K562 (cell line): ENCODE measurements at regions not wholly inside any gene's neighbourhood (a gene's known extent, or its start where the extent isn't known, plus 50 kb on each side); places are given as distances from the start of the nearest gene placed in this dataset.

Source experiments
- ADNP ChIP-seq: fragments of 200-800 bp; sonication (Bioruptor generic); IDR thresholded peaks from 2 replicates; pipeline ENCODE4 v1.6.1; 2016; ENCODE audit warnings: missing genetic modification characterization, missing compliant biosample characterization
- EGR1 ChIP-seq: fragments of 450-650 bp; conservative IDR thresholded peaks from 2 replicates; pipeline ENCODE4 v1.6.1; 2017; ENCODE audit warnings: mild to moderate bottlenecking
- GATAD2A ChIP-seq: fragments of 450-650 bp; IDR thresholded peaks from 2 replicates; pipeline ENCODE4 v1.6.1; 2017
- NELFE ChIP-seq: IDR thresholded peaks from 2 replicates; pipeline ENCODE4 v1.6.1; 2011; ENCODE audit warnings: mild to moderate bottlenecking; ENCODE audit not compliant: insufficient read depth, insufficient read length
- PHTF2 ChIP-seq: fragments of 250-450 bp; sonication (Bioruptor Pico); IDR thresholded peaks from 2 replicates; pipeline ENCODE4 v1.5.0; 2021; ENCODE audit warnings: mild to moderate bottlenecking
- RB1 ChIP-seq: fragments of 450-650 bp; IDR thresholded peaks from 2 replicates; pipeline ENCODE4 v1.6.1; 2017; ENCODE audit warnings: low read depth, mild to moderate bottlenecking
- SUPT5H ChIP-seq: fragments of 450-650 bp; IDR thresholded peaks from 2 replicates; pipeline ENCODE4 v1.6.1; 2016
- TAF15 ChIP-seq: fragments of 200-400 bp; formaldehyde crosslinking; IDR thresholded peaks from 2 replicates; pipeline ENCODE4 v1.6.1; 2017; ENCODE audit warnings: mild to moderate bottlenecking, low read depth, low read length, moderate library complexity
- TBP ChIP-seq: optimal IDR thresholded peaks from 2 replicates; pipeline ENCODE3; 2011; ENCODE audit warnings: low read depth, low read length, improper control_type of control experiment
- ZBTB1 ChIP-seq: sonication (generic); formaldehyde crosslinking; IDR thresholded peaks from 2 replicates; pipeline ENCODE4 v1.8.1; 2023; ENCODE audit warnings: missing genetic modification reagents, low read depth, mild to moderate bottlenecking, borderline replicate concordance
- ZNF239 ChIP-seq: fragments of 250-450 bp; sonication (Bioruptor Pico); IDR thresholded peaks from 2 replicates; pipeline ENCODE4 v1.4.0; 2020; ENCODE audit warnings: mild to moderate bottlenecking
- ZNF79 ChIP-seq: fragments of 250-450 bp; sonication (Bioruptor Pico); IDR thresholded peaks from 2 replicates; pipeline ENCODE4 v1.4.0; 2020; ENCODE audit warnings: low read depth, mild to moderate bottlenecking, moderate library complexity
- ZNF830 ChIP-seq: fragments of 250-450 bp; sonication (Bioruptor Pico); IDR thresholded peaks from 2 replicates; pipeline ENCODE4 v1.5.0; 2021; ENCODE audit warnings: mild to moderate bottlenecking
- ZZZ3 ChIP-seq: fragments of 450-650 bp; IDR thresholded peaks from 2 replicates; pipeline ENCODE4 v1.6.1; 2016; ENCODE audit warnings: antibody characterized with exemption, mild to moderate bottlenecking, moderate library complexity
- TF ChIP-seq, protein P1 (sequence below): IDR thresholded peaks from 2 replicates; pipeline ENCODE4 v1.6.1; 2016; ENCODE audit warnings: missing genetic modification characterization, missing compliant biosample characterization
- TF ChIP-seq, protein P2 (sequence below), 2 experiments: fragments of 450-650 bp; formaldehyde crosslinking in 1 of 2; IDR thresholded peaks; 2 replicates each; pipeline versions ENCODE4 v1.4.0 to v1.6.1; 2014 to 2020; ENCODE audit warnings: mild to moderate bottlenecking in 2 of 2, borderline replicate concordance in 1 of 2, low read depth in 1 of 2
- TF ChIP-seq, protein P3 (sequence below): sonication (generic); formaldehyde crosslinking; IDR thresholded peaks from 2 replicates; pipeline ENCODE4 v1.8.1; 2023; ENCODE audit warnings: mild to moderate bottlenecking, missing genetic modification reagents, moderate library complexity
- TF ChIP-seq, protein P4 (sequence below): fragments of 450-650 bp; conservative IDR thresholded peaks from 2 replicates; pipeline ENCODE4 v1.6.1; 2016; ENCODE audit warnings: missing genetic modification characterization, low read depth, mild to moderate bottlenecking, missing compliant biosample characterization, moderate library complexity

DNA sequence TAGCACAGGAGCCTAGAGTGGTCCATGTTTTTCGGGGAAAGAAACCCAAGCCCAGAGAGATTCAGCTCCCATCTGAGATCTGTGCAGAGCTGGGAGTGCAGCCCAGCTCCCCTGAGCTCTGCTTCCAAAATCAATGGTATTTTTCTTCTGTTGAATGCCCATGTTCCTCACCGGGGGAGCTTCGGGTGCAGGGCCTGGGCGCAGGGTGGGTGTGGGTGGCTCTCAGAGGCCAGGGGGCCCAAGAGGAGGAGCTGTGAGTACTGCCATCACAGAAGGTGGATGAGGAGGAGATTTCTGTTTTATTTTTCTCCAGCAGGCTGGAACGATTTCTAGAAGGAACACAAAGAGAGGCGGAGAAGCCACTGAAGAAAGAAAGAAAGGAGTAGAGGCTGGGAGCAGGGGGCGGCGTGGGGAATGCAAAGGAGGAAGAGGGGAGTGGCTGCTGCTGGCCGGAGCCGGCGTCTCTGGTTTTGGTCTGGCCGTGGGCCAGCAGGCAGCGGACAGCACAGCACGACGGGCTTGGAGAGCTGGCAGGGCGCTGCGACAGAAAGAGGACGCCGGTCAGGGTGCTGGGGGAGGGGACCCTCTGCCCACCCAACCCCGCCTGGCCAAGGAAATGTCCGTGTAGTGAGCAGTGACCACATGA lies 76.2 kb upstream of the KSR1 start (continued):
- no peak for TF ChIP-seq RB1
- TF ChIP-seq ZNF79 (CRISPR knock-in tag), result no peak
- peak; percentile 71; the same call in 1 of the 2 replicates for TF ChIP-seq GATAD2A
- TF ChIP-seq PHTF2 (CRISPR knock-in tag), result no peak
- no peak for TF ChIP-seq TBP
- no peak for TF ChIP-seq ZBTB1 (CRISPR knock-in tag)
- TF ChIP-seq EGR1, result peak; percentile 49; the same call in 1 of the 2 replicates
- TF ChIP-seq ZNF830 (CRISPR knock-in tag), result no peak
- TF ChIP-seq ZNF239 (CRISPR knock-in tag), result no peak
- TF ChIP-seq, protein P1, sequence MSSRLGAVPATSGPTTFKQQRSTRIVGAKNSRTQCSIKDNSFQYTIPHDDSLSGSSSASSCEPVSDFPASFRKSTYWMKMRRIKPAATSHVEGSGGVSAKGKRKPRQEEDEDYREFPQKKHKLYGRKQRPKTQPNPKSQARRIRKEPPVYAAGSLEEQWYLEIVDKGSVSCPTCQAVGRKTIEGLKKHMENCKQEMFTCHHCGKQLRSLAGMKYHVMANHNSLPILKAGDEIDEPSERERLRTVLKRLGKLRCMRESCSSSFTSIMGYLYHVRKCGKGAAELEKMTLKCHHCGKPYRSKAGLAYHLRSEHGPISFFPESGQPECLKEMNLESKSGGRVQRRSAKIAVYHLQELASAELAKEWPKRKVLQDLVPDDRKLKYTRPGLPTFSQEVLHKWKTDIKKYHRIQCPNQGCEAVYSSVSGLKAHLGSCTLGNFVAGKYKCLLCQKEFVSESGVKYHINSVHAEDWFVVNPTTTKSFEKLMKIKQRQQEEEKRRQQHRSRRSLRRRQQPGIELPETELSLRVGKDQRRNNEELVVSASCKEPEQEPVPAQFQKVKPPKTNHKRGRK (tag), result no peak
- TF ChIP-seq, protein P2, sequence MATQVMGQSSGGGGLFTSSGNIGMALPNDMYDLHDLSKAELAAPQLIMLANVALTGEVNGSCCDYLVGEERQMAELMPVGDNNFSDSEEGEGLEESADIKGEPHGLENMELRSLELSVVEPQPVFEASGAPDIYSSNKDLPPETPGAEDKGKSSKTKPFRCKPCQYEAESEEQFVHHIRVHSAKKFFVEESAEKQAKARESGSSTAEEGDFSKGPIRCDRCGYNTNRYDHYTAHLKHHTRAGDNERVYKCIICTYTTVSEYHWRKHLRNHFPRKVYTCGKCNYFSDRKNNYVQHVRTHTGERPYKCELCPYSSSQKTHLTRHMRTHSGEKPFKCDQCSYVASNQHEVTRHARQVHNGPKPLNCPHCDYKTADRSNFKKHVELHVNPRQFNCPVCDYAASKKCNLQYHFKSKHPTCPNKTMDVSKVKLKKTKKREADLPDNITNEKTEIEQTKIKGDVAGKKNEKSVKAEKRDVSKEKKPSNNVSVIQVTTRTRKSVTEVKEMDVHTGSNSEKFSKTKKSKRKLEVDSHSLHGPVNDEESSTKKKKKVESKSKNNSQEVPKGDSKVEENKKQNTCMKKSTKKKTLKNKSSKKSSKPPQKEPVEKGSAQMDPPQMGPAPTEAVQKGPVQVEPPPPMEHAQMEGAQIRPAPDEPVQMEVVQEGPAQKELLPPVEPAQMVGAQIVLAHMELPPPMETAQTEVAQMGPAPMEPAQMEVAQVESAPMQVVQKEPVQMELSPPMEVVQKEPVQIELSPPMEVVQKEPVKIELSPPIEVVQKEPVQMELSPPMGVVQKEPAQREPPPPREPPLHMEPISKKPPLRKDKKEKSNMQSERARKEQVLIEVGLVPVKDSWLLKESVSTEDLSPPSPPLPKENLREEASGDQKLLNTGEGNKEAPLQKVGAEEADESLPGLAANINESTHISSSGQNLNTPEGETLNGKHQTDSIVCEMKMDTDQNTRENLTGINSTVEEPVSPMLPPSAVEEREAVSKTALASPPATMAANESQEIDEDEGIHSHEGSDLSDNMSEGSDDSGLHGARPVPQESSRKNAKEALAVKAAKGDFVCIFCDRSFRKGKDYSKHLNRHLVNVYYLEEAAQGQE (IDR thresholded peaks at IDR 0.05; ENCODE audit: borderline replicate concordance), result peak; percentile 80
- TF ChIP-seq, protein P2 (CRISPR knock-in tag; IDR thresholded peaks at IDR 0.05; ENCODE audit: low read depth), result no peak
- TF ChIP-seq, protein P3, sequence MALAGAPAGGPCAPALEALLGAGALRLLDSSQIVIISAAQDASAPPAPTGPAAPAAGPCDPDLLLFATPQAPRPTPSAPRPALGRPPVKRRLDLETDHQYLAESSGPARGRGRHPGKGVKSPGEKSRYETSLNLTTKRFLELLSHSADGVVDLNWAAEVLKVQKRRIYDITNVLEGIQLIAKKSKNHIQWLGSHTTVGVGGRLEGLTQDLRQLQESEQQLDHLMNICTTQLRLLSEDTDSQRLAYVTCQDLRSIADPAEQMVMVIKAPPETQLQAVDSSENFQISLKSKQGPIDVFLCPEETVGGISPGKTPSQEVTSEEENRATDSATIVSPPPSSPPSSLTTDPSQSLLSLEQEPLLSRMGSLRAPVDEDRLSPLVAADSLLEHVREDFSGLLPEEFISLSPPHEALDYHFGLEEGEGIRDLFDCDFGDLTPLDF, result no peak
- no peak for TF ChIP-seq ZZZ3
- TF ChIP-seq, protein P4, sequence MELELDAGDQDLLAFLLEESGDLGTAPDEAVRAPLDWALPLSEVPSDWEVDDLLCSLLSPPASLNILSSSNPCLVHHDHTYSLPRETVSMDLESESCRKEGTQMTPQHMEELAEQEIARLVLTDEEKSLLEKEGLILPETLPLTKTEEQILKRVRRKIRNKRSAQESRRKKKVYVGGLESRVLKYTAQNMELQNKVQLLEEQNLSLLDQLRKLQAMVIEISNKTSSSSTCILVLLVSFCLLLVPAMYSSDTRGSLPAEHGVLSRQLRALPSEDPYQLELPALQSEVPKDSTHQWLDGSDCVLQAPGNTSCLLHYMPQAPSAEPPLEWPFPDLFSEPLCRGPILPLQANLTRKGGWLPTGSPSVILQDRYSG (tag), result no peak
- no peak for TF ChIP-seq NELFE
- TF ChIP-seq TAF15, result no peak
- no peak for TF ChIP-seq ADNP (tag)
- no peak for TF ChIP-seq SUPT5H
